Activated effector memory CD4-positive, alpha-beta T cell treated with anti-CD3 and anti-CD28 coated beads, Interleukin-2, amount 50 U/mL, for 16 hours (primary cell): ENCODE measurements at regions not wholly inside any gene's neighbourhood (a gene's known extent, or its start where the extent isn't known, plus 50 kb on each side); places are given as distances from the start of the nearest gene placed in this dataset.
"Not testable (repeated sequence)": the region's sequence is repeated elsewhere in the genome, so short reads cannot be mapped to it uniquely, and the experiment has no call there.

Experiments
- DNase-seq: peaks from one replicate; pipeline ENCODE4 v3.0.0-alpha.2; 2020

GRCh38 chr21:15638856-15639549, 90.8 kb upstream of the USP25 start:
- no peak for DNase-seq

GRCh38 chr21:15640113-15640512, 89.7 kb upstream of the USP25 start:
- DNase-seq = not testable (repeated sequence)

GRCh38 chr21:15644489-15644888, 85.3 kb upstream of the USP25 start:
- no peak for DNase-seq

GRCh38 chr21:15645830-15646229, 84.0 kb upstream of the USP25 start:
- no peak for DNase-seq

- DNase-seq = no peak
Observed at GRCh38 chr21:15650735-15651134, 79.0 kb upstream of the USP25 start.

- DNase-seq = no peak
Observed at GRCh38 chr21:15651172-15651571, 78.6 kb upstream of the USP25 start.

- no peak for DNase-seq
Observed at GRCh38 chr21:15653710-15654109, 76.1 kb upstream of the USP25 start.

GRCh38 chr21:15654171-15654570, 75.6 kb upstream of the USP25 start:
- no peak for DNase-seq

- DNase-seq = no peak
Observed at GRCh38 chr21:15659753-15660422, 69.9 kb upstream of the USP25 start.

GRCh38 chr21:15660423-15660804, 69.4 kb upstream of the USP25 start:
- DNase-seq = no peak

- DNase-seq = no peak
Observed at GRCh38 chr21:15667010-15667409, 62.8 kb upstream of the USP25 start.

- no peak for DNase-seq
Observed at GRCh38 chr21:15667819-15668218, 62.0 kb upstream of the USP25 start.

- DNase-seq = no peak
Observed at GRCh38 chr21:15669247-15669646, 60.5 kb upstream of the USP25 start.

- no peak for DNase-seq
Observed at GRCh38 chr21:15671188-15671587, 58.6 kb upstream of the USP25 start.

- DNase-seq = not testable (repeated sequence)
Observed at GRCh38 chr21:15672578-15672977, 57.2 kb upstream of the USP25 start.

GRCh38 chr21:15676935-15677334, 52.8 kb upstream of the USP25 start:
- DNase-seq = no peak

- DNase-seq = no peak
Observed at GRCh38 chr21:15679630-15680029, 50.2 kb upstream of the USP25 start.
